Keratinocyte (primary cell): ENCODE measurements at regions not wholly inside any gene's neighbourhood (a gene's known extent, or its start where the extent isn't known, plus 50 kb on each side); places are given as distances from the start of the nearest gene placed in this dataset.

Experiments used
- DNase-seq: peaks from one replicate; pipeline ENCODE4 v3.0.0-alpha.2; 2011; ENCODE audit warnings: low read depth, missing footprints, low spot score
- FAIRE-seq: peaks from 2 replicates; lab custom pipeline; 2011; peaks lifted over from hg19 to GRCh38; lab: Jason Lieb, UNC
- H2AFZ ChIP-seq: 2 replicates; pipeline ENCODE4 v1.6.0; 2012; ENCODE audit warnings: low read length, control low read depth, inconsistent platforms; ENCODE audit not compliant: control insufficient read depth
- H3K27ac ChIP-seq: 2 replicates; pipeline ENCODE4 v1.5.1; 2011; ENCODE audit warnings: low read length; ENCODE audit not compliant: control insufficient read depth, insufficient read depth
- H3K27me3 ChIP-seq: 3 replicates; pipeline ENCODE4 v1.6.0; 2011; ENCODE audit warnings: low read length; ENCODE audit not compliant: control insufficient read depth, insufficient read depth; ENCODE audit errors: extremely low read depth
- H3K36me3 ChIP-seq, 2 experiments: 2 replicates in 1 of 2; 3 replicates in 1 of 2; pipeline ENCODE4 v1.5.1; 2011; ENCODE audit warnings: low read length in 2 of 2, mild to moderate bottlenecking in 1 of 2; ENCODE audit not compliant: control insufficient read depth in 2 of 2, insufficient read depth in 2 of 2; ENCODE audit errors: extremely low read depth in 1 of 2
- H3K4me1 ChIP-seq: 3 replicates; pipeline ENCODE4 v1.5.1; 2011; ENCODE audit warnings: low read length; ENCODE audit not compliant: control insufficient read depth, insufficient read depth; ENCODE audit errors: extremely low read depth
- H3K4me2 ChIP-seq: 3 replicates; pipeline ENCODE4 v1.6.0; 2011; ENCODE audit warnings: low read depth, low read length; ENCODE audit not compliant: control insufficient read depth, insufficient read depth; ENCODE audit errors: extremely low read depth
- H3K4me3 ChIP-seq, 3 experiments: fragments of 200-600 bp in 1 of 3; sonication (generic) in 1 of 3; 2 replicates in 2 of 3; 3 replicates in 1 of 3; pipeline ENCODE4 v1.5.1; 2011 to 2016; ENCODE audit warnings: low read length in 3 of 3, mild to moderate bottlenecking in 3 of 3, control low read depth in 2 of 3, inconsistent platforms in 1 of 3, low read depth in 1 of 3, mixed read lengths in 1 of 3, mixed run types in 1 of 3, moderate library complexity in 1 of 3; ENCODE audit not compliant: control insufficient read depth in 2 of 3, insufficient read depth in 2 of 3; ENCODE audit errors: extremely low read depth in 1 of 3
- H3K79me2 ChIP-seq: 2 replicates; pipeline ENCODE4 v1.6.0; 2012; ENCODE audit warnings: low read length; ENCODE audit not compliant: control insufficient read depth, insufficient read depth
- H3K9ac ChIP-seq: 3 replicates; pipeline ENCODE4 v1.6.0; 2011; ENCODE audit warnings: low read length; ENCODE audit not compliant: control insufficient read depth, insufficient read depth; ENCODE audit errors: extremely low read depth
- H3K9me1 ChIP-seq: 3 replicates; pipeline ENCODE4 v1.6.0; 2011; ENCODE audit warnings: low read length; ENCODE audit not compliant: control insufficient read depth, insufficient read depth; ENCODE audit errors: extremely low read depth
- H3K9me3 ChIP-seq: 2 replicates; pipeline ENCODE4 v1.5.1; 2012; ENCODE audit warnings: low read depth, low read length; ENCODE audit not compliant: control insufficient read depth
- H4K20me1 ChIP-seq: 3 replicates; pipeline ENCODE4 v1.6.0; 2011; ENCODE audit warnings: low read length; ENCODE audit not compliant: control insufficient read depth, insufficient read depth; ENCODE audit errors: extremely low read depth
- CTCF ChIP-seq, 3 experiments: IDR thresholded peaks in 1 of 3; conservative IDR thresholded peaks in 1 of 3; optimal IDR thresholded peaks in 1 of 3; 2 replicates in 2 of 3; 3 replicates in 1 of 3; pipeline versions ENCODE3 to v1.5.1; 2011; ENCODE audit warnings: low read length in 3 of 3, mild to moderate bottlenecking in 3 of 3, moderate library complexity in 2 of 3, control low read depth in 1 of 3, inconsistent platforms in 1 of 3; ENCODE audit not compliant: insufficient read depth in 2 of 3; ENCODE audit errors: extremely low read depth in 1 of 3
- EZH2 ChIP-seq: IDR thresholded peaks from one replicate; pipeline ENCODE4 v1.6.1; 2012; ENCODE audit warnings: inconsistent platforms, mild to moderate bottlenecking, low read length, moderate library complexity
- dilution Hi-C: fragments of 300-500 bp; cut with MboI; formaldehyde crosslinking; loops from one replicate; pipeline ENCODE4 v1.7.0; 2020; ENCODE audit warnings: low sequenced_read_pairs; ENCODE audit not compliant: extremely low pct_ligation_motif_present

GRCh38 chr5:99922386-99922785 lies 612.8 kb upstream of the FAM174A start:
- Histone ChIP-seq H3K4me2 (no peak overlapping the region), H3K9me1 (no peaks in the 10 kb centered on the region), H3K27me3 (no peaks in the 10 kb centered on the region), H3K79me2 (no peaks in the 10 kb centered on the region), H3K9ac (no peak overlapping the region), H3K4me1 (no peaks in the 10 kb centered on the region), H3K9me3 (no peaks in the 10 kb centered on the region), H4K20me1 (no peaks in the 10 kb centered on the region), H3K4me3 (no peak overlapping the region), H2AFZ (no peak overlapping the region), H3K27ac (no peak overlapping the region), H3K36me3 (no peaks in the 10 kb centered on the region)
- no peak for DNase-seq
- FAIRE-seq, result no peak
- dilution Hi-C loops, result no loop called here
- TF ChIP-seq EZH2 (no peak), CTCF (optimal IDR thresholded peaks at IDR 0.05 in 1 of 3, IDR thresholded peaks at IDR 0.05 in 1 of 3, conservative IDR thresholded peaks at IDR 0.05 in 1 of 3; ENCODE audit: extremely low read depth in 1 of 3, insufficient read depth in 2 of 3, low read length in 3 of 3) (no peak)

- Histone ChIP-seq H3K4me1 (no peaks in the 10 kb centered on the region), H3K4me3 (no peak overlapping the region), H3K27ac (no peak overlapping the region), H3K36me3 (no peaks in the 10 kb centered on the region), H3K9me1 (no peaks in the 10 kb centered on the region), H3K9me3 (no peaks in the 10 kb centered on the region), H3K79me2 (no peaks in the 10 kb centered on the region), H3K27me3 (no peaks in the 10 kb centered on the region), H3K9ac (no peak overlapping the region), H4K20me1 (no peaks in the 10 kb centered on the region), H3K4me2 (no peak overlapping the region), H2AFZ (no peak overlapping the region)
- dilution Hi-C loops, result no loop called here
- DNase-seq (no peak), FAIRE-seq (no peak)
- TF ChIP-seq CTCF (optimal IDR thresholded peaks at IDR 0.05 in 1 of 3, IDR thresholded peaks at IDR 0.05 in 1 of 3, conservative IDR thresholded peaks at IDR 0.05 in 1 of 3; ENCODE audit: extremely low read depth in 1 of 3, insufficient read depth in 2 of 3, low read length in 3 of 3), result no peak
- TF ChIP-seq EZH2, result no peak
Measured at GRCh38 chr5:99911971-99912370, 623.2 kb upstream of the FAM174A start.
